Activated CD4-positive, CD25-positive, alpha-beta regulatory T cell (primary cell): ENCODE measurements at regions not wholly inside any gene's neighbourhood (a gene's known extent, or its start where the extent isn't known, plus 50 kb on each side); places are given as distances from the start of the nearest gene placed in this dataset.
"Not testable (repeated sequence)": the region's sequence is repeated elsewhere in the genome, so short reads cannot be mapped to it uniquely, and the experiment has no call there.

ENCODE experiments used
- DNase-seq, 4 experiments: peaks; one replicate each; lab custom pipeline; 2025; lab: John Stamatoyannopoulos, UW

DNA sequence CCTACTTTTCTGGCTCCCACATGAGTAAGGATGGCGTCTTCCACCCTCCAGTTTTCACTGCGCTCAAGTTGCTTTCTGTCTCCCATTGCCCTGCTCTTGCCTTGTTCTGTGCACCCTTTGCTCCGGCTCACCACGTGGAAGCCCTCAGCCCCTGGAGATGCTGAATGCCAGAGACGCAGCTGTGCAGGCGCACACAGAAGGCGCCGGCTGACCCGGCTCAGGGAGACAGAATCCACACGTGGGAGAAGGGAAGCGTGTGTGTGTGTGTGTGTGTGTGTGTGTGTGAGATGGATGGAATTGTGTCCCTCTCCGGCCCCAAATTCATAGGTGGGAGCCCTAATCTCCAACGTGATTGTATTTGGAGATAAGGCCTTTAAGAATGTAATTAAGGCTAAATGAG, 118.2 kb upstream of the ERRFI1 start:
- DNase-seq: no peak

DNA sequence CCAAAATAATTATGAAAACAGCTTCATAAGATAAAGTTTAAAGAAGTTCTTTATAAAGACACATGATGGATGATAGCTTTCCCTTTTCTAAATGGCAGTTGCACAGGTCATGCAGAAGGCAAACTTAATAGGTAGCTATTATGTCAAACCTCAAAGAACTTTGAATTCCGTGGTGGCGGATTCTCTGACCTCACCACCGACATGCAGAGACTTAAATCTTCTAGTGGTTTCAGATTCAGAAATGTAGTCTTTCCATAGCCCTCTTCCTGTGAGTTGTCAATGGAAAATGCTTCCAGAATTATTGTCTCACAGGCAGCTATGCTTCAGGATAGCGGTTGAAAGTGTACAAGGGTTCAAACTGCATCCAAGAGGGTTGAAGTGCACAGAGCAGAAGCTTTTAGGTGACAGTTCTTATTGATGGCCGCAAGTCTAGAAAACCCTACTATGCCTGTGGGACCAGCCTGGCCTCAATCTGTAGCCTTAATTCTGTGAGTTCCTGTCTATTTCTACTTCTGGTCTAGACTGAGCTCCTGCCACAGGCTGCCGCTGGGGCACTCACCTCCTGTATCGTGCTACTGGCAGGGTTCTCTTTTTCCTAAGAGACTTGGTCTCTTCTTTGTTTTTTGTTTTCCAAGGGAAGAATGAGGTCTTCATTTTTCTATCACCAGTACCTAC, 117.0 kb upstream of the ERRFI1 start:
- DNase-seq: no peak

DNA sequence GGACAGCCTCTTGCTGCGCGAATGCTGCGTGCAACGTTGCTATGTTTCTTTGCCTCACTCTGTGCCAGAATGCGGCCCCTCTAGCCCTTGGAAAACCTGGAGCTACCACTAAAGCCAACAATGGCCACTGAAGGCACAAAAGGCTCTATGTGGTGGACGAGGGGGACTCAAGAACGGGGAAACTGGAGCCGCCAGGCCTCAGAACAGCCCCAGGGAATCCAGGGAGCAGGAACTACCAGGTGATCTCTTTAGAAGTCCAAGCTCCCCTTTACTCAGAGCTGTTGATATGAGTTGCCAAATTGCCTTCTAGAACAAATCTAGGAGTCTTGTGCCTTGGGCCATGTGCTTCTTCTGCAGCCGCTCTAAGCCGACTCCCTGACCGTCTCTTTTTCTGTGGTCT, 113.8 kb upstream of the ERRFI1 start:
- DNase-seq: no peak

DNA sequence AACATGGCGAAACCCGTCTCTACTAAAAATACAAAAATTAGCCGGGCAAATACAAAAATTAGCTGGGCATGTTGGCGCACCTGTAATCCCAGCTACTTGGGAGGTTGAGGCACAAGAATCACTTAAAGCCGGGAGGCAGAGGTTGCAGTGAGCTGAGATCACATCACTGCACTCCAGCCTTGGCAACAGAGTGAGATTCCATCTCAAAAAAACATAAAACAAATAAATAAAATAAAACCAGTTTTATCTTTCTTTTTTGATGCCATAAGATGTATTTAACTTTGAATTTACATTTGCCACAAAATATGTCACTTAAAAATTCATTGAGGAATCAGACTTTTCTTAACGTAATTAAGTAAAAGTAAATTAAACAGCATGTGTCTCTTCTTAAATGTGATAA, 113.3 kb upstream of the ERRFI1 start:
- DNase-seq: no peak

DNA sequence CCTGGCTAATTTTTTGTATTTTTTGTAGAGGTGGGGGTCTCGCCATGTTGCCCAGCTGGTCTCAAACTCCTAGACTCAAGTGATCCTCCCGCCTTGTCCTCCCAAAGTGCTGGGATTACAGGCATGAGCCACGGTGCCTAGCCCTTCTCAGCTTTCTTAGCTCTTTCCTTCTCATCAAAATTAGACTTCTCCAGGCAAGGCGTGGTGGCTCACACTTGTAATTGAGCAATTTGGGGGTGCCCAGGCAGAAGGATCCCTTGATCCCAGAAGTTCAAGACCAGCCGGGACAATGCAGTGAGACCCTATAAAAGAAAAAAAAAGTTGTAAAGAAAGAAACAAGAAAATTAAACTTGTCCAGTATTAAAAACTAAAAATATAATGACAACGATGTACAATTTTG, 112.6 kb upstream of the ERRFI1 start:
- DNase-seq: no peak

DNA sequence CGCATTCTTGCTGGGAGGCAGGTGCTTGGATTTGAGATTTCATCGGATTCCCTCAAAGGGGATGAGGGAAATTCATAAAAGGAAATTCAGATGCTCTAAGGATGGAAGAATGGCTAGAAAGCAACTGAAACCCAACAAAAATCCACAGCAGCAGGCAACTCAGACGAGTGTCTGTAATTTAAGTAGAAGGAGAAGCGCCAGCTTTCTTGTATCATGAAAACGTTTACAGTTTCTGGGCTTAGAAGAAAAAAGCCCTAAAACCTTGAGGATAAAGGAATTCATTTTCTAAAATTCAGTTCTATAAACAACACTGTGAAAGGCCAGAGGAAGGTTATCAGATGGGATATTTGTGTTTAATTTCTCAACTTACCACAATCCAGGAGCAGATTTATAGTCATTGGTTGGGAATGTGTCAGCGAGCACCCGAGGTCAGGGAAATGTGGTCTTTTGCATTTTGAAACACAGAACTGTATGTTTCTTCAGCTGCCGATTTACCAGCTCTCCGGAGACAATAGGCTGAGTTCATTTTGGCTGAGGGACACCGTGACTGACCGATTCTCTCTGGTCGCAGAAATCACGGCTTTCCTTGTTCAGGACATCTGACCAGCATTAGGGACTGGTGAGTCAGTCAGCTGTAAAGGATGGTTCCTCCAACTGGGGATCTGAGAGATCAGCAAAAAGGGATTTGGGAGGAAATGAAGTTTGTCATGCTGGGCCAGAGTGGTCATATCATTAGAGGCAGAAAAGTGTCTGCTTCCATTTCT, 111.6 kb upstream of the ERRFI1 start:
- DNase-seq: no peak

DNA sequence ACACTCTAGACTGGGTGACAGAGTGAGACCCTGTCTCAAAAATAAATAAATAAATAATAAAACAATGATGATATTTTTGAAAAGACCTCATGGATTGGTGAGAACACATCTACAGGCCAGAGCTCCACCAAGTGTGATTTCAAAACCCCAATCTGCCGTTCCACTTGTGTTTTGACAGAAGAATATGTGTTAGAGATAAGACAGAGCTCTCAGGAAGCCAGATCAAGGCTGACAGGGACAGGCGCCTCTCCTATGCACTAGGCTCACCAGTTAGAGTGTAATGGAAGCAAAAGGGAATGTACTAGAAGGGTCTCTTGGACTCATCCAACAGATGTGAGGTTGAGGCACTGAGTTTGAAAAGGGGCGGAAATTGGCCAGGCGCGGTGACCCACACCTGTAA, 110.7 kb upstream of the ERRFI1 start:
- no peak for DNase-seq

DNA sequence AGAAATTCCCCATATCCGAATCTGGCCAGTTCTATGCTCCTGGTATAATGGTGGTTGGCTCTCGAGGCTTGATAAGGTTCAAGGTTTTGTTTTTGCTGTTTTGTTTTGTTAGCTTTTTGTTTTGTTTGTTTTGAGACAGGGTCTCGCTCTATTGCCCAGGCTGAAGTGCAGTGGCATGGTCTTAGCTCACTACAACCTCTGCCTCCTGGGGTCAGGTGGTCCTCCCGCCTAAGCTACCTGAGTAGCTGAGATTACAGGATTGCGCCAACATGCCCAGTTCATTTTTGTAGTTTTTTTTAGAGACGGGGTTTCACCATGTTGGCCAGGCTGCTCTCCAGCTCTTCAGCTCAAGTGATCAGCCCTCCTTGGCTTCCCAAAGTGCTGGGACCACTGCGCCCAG, 109.1 kb upstream of the ERRFI1 start:
- no peak for DNase-seq

DNA sequence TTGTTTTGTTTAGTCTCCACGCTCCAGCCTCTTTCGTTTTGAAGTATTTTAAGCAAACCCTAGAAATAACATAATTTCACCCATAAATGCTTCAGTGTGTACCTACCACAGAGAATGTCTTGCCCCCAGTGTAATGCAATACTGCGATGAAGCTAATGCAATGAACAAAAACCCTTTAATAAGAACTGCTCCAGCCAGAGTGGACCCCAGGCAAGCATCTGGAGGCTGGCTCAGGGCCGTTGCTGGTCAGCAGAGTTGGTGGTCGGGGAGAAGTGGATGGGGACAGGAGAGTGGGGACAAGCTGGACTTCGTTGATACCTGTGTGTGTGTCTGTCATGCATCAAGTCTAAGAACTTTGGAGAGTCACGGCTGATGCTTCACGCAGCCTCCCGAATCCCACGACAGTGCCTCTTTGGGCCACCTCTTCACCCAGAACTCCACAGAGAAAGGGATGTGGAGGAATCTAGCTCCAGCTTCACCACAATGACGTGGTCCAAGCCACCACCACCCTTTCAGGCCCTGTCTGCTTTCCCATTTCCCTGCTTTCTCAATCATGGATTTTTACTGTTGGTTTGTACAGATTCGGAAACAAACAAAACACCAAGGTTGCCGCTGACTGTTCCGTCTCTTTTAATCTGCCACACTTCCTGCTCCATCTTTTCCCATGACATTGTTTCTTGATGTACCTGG, 108.6 kb upstream of the ERRFI1 start:
- DNase-seq: no peak

DNA sequence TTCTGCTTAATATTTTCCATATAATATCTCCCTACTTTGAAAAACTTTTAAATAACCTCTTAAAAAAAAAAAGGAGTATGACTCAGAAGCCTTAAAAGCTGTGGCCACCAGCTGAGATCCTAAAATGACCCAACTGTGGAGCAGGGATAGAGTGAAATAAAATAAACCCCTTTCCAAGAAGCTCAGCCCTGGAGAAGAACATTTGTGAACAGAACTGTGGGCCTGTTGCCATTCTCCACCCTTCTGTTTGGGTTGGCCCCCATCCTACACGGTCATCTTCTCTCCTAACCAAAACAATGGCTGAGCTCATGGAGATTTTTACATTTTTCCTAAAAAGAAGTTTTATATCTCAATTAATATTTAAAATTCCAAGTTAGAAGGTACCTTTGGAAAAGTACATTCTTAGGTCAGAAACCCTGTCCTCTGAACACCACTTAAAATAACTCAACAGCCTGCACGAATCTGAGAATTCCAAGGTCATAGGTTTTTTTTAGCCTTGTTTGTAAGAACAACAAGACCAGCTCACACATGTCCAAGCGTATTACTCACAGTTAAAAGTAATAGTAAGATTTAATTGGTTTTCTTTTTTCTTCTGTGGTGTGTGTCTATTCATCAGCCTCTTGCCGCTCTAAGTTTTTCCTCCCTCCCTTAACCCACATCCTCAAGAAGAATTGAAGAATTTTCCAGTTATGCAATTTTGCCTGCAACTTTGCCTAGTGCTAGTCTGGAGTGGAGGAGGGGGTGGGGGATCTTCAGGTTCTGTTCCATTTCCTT, 107.7 kb upstream of the ERRFI1 start:
- DNase-seq: no peak

DNA sequence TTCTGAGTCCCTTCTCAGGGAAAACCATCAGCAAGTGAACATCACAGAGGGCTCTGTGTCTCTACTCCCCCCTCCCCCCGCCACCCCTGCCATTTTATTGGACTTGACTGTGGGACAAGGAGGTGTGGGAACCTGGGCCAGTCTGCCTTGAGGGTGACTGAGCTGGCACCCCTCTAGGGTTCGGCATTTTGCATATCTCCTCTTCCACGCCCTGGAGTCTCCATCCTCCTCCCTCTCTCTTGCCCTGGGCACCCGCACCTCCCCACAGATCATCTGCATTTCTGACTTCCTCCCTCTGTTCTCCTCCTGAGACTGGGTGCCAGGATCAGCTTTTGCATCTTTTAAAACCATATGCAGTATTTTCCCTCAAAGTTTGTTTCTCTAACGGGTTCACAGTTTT, 107.1 kb upstream of the ERRFI1 start:
- no peak for DNase-seq

DNA sequence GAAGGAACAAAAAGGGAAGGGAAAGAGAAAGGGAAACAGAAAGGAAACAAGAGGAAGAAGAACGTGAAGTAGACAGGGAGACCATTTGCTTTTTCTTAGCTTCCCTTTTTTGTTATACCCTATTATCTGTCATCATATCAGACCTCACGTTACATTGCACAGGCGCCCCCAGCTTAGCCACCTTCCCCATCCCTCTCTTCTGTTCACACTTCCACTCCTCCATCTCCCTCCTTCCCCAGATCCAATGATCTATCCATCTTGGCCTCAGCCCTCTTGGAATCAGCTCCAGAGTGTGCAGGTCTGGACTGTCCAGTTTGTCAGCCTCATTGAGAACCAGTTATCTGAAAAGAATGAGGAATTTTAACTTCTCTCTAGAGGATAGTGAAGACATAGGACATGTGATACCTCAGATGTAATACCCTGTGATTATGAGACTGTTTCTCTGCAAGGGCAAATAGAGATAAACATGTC, 101.1 kb upstream of the ERRFI1 start:
- no peak for DNase-seq

DNA sequence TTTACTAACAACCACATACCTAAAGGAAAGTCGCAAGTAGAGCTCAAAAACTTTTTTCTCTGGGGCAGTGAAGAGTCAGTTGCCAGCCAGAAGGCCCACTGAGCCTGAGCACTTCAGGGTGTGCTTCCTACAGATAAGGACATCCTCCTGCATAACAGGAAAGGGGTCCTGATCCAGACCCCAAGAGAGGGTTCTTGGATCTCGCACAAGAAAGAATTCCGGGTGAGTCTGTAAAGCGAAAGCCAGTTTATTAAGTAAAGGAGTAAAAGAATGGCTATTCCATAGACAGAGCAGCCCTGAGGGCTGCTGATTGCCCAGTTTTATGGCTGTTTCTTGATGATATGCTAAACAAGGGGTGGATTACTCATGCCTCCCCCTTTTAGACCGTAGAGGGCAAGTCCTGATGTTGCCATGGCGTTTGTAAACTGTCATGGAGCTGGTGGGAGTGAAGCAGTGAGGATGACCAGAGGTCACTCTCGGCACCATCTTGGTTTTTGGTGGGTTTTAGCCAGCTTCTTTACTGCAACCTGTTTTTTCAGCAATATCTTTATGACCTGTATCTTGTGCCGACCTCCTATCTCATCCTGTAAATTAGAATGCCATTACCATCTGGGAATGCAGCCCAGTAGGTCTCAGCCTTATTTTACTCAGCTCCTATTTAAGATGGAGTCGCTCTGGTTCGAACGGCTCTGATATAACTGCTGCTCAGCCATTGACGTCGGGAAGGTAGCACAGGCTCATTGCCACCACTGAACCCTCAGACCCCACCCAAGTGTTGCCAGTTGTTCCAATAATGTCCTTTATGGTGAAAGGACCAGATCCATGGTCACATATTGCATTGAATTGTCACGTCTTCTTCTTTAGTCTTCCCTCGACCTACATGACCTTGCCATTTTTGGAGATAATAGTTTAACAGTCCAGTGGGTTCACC, 96.6 kb upstream of the ERRFI1 start:
- no peak for DNase-seq

DNA sequence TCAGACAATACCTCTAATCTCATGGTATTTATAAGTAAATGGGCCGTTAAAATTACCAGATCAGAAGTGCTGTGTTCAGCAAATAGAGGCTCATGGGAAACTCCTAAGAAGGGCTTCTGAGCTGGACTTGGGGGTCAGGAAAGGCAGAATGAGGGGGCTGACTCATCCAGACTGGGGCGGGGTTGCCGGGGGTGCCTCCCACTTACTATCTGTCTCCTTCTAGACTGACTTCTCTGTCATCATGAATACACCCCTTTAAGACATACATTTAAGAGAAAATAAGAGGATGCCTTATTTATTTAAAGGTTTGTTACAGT, 96.0 kb upstream of the ERRFI1 start:
- no peak for DNase-seq

DNA sequence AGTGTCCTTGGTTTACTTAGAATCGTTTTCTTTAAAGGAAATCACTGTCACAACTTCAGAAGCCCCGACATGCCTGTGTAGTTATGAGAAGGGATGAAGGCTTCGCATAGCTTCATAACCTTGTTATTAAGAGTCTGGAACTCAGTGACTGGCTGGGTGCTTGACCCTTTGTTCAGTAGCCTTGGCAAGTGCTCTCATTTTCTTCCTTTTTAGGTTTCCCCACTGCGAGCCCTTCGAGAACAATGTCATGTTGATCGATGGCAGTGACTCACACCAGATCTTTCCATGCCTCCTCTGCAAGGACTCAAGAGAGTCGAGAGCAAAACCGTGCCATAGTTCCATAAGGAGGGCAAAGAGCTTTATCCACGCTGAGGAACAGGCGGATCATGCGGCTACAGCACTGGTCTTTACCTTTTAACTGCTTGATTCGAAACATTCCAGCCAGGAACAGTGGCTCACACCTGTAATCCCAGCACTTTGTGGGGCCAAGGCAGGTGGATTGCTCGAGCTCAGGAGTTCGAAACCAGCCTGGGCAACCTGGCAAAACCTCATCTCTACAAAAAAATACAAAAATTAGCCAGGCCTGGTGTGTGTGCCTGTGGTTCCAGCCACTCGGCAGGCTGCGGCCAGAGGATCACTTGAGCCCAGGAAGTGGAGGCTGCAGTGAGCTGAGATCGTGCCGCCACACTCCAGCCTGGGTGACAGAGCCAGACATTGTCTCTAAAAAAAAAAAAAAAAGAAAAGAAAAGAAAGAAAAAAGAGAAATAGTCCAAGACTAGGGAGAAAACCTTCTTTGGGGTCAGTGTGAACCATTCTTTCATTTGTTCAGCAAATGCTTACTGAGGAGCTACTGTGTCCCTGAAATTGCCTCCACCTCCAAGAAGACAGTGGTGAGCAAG, 95.4 kb upstream of the ERRFI1 start:
- DNase-seq: no peak

DNA sequence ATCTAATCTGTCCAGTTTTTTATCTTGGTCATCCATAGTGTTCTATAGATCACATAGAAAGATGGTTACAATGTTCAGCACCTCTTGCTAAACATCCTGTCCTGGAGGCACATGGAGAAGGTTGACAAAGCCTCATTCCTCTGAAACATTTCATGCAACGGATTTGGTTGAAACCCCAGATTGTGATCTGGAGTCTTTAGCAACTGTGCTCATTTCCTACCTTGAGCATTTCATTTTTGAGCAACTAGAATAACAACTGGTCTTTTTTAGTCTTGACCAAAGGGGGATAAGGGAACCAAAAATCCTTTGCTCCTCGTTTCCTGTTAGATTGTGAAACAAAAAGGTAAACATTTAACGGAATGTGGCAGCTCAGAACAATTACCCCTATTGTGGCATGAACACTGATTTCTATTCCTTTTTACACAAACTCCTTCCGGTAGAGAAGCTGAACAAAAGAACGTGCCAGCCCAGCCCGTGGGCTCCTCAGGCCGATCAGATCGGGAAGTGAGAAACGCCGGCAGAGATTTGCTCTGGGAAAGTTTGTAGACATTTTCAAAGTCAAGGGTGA, 94.7 kb upstream of the ERRFI1 start:
- no peak for DNase-seq

DNA sequence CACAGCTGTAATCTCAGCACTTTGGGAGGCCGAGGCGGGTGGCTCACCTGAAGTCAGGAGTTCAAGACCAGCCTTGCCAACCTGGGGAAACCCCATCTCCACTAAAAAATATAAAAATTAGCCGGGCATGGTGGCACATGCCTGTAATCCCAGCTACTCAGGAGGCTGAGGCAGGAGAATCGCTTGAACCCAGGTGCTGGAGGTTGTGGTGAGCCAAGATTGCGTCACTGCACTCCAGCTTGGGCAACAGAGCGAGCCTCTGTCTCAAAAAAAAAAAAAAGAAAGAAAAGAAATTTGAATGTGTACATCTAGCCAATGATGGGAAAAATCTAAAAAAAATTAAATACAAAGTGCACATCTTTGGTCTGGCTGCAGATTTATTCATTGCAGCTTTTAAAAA, 92.6 kb upstream of the ERRFI1 start:
- DNase-seq: not testable (repeated sequence)

DNA sequence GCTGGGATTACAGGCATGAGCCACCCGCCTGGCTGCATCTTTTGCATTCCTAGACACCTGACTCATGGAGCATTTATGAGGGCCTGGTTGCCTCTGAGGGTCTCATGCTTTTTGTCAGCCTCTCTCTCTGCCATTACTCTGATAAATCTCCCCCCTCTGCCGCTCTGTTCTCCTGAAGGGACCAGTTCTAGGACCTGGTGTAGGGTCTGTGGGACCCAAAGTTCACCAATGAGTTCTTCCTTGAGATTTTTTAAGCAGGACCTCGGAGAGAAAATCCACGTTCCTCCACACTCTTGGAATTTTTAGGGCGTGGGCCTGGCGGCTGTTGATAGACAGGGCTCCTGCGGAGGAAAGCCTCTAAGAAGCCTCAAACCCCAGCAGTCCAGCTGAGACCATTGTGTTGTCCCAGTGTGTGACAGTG, 91.9 kb upstream of the ERRFI1 start:
- no peak for DNase-seq

DNA sequence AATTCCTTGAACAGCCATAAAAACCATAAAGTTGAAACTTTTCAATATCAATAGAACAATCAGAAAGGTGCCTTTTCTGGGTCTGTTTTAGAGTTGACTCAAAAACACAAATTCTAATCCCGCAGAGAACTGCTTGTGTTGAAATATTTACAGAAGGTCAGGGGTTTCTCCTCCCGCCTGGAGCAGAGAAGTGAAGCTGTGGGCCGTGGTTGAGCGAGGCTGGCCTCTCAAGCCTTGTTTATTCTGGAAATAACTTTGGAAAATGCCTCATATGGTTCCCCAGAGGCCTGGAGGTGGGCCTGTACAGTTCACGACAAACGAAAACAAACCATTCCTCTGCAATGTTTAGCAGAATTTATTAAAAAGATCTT, 90.8 kb upstream of the ERRFI1 start:
- no peak for DNase-seq

DNA sequence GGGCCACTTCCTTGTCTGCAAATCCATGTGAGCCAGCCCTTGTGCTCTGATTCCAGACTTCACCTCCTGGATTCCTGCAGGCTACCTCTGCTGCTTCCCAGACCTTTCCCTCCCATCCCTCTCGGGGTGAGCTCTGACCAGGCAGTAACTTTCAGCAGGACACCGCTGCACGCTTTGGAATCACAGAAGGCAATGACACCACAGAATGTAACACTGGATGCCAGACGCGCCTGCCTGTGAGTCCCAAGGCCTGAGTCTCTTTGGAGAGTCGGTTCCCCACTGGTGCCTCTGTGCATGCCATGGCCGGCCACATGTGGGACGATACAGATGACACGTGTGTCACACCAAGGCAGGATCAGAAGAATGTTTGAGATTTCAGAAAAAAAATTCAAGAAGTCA, 89.7 kb upstream of the ERRFI1 start:
- no peak for DNase-seq
